Lower leg skin (tissue), 4 donors: ENCODE measurements at regions not wholly inside any gene's neighbourhood (a gene's known extent, or its start where the extent isn't known, plus 50 kb on each side); places are given as distances from the start of the nearest gene placed in this dataset.
"Not testable (repeated sequence)": the region's sequence is repeated elsewhere in the genome, so short reads cannot be mapped to it uniquely, and the experiment has no call there.

Source experiments
- DNase-seq, 2 donors: peaks; one replicate each; pipeline ENCODE4 v3.0.0-alpha.2; 2019; ENCODE audit warnings: low spot score in 2 of 2
- H3K4me3 ChIP-seq: fragments of 200-600 bp; sonication (generic); 2 replicates; pipeline ENCODE4 v1.5.1; 2017; ENCODE audit warnings: mild to moderate bottlenecking, low read depth; ENCODE audit not compliant: poor library complexity, severe bottlenecking
- POLR2A ChIP-seq, 2 donors: fragments of 450-650 bp; IDR thresholded peaks; one replicate each; pipeline ENCODE4 v1.6.1; 2016 to 2017; ENCODE audit warnings: antibody characterized with exemption in 2 of 2, mild to moderate bottlenecking in 1 of 2, moderate library complexity in 1 of 2
- WGBS, 2 donors: methylation state at CpG; one replicate each; pipeline ENCODE4 v1.1.5; 2018; 5-methylcytosine and 5-hydroxymethylcytosine counted together
- intact Hi-C: fragments of 100-400 bp; cut with DNase I; formaldehyde crosslinking; loops from one replicate; pipeline ENCODE4 v1.15.0; 2023; ENCODE audit warnings: low total_unique reads
- TF ChIP-seq, protein P1 (sequence below), 3 donors: fragments of 450-650 bp; IDR thresholded peaks; one replicate each; pipeline ENCODE4 v1.5.1; 2016; ENCODE audit warnings: antibody characterized with exemption in 3 of 3, mild to moderate bottlenecking in 3 of 3, moderate library complexity in 2 of 3

DNA sequence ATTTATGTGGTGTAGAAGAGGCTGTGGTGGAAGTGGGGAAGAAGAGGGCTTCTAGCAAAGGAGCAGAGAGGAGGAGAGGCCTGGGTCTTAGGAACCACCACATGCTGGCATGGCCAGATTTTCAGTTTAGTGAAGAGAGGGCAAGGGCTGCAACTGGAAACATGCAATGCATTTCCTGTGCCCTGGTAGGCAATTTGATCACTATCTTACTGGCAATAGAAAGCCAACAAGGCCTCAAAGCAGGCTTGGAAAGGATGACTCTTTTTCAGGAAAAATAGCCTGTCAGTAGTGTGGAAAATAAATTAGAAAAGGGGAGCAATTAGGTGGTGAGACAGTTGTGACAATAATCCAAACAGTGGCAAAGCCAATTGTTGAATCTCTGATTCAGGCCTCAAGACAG, 501.9 kb upstream of the ZFP42 start:
- no peak overlapping the region for H3K4me3 ChIP-seq
- no peak for DNase-seq
- intact Hi-C loops, result no loop called here
- TF ChIP-seq, protein P1, sequence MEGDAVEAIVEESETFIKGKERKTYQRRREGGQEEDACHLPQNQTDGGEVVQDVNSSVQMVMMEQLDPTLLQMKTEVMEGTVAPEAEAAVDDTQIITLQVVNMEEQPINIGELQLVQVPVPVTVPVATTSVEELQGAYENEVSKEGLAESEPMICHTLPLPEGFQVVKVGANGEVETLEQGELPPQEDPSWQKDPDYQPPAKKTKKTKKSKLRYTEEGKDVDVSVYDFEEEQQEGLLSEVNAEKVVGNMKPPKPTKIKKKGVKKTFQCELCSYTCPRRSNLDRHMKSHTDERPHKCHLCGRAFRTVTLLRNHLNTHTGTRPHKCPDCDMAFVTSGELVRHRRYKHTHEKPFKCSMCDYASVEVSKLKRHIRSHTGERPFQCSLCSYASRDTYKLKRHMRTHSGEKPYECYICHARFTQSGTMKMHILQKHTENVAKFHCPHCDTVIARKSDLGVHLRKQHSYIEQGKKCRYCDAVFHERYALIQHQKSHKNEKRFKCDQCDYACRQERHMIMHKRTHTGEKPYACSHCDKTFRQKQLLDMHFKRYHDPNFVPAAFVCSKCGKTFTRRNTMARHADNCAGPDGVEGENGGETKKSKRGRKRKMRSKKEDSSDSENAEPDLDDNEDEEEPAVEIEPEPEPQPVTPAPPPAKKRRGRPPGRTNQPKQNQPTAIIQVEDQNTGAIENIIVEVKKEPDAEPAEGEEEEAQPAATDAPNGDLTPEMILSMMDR (IDR thresholded peaks at IDR 0.05), result no peak

DNA sequence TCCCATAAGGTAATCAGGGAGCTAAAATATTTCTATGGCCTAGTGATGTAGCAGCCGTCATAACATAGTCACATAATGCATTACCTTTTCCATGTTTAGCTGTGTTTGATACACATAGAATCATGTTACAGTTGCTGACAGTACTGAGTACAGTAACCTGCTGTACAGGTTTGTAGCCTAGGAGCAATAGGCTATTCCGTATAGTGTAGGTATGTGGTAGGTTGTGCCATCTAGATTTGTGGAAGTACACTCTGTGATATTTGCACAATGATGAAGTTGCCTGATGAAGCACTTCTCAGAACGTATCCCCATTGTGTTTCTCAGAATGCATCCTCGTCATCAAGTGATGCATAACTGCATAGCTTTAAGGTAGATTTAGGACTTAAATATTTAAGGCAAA, 495.6 kb upstream of the ZFP42 start:
- TF ChIP-seq, protein P1 (IDR thresholded peaks at IDR 0.05), result no peak
- TF ChIP-seq POLR2A (IDR thresholded peaks at IDR 0.05), result no peak
- intact Hi-C loops, result no loop called here
- no peak overlapping the region for H3K4me3 ChIP-seq
- 61 to 76% methylated on average over 4 of the region's 4 CpGs for WGBS, 2 donors
- DNase-seq, result no peak

DNA sequence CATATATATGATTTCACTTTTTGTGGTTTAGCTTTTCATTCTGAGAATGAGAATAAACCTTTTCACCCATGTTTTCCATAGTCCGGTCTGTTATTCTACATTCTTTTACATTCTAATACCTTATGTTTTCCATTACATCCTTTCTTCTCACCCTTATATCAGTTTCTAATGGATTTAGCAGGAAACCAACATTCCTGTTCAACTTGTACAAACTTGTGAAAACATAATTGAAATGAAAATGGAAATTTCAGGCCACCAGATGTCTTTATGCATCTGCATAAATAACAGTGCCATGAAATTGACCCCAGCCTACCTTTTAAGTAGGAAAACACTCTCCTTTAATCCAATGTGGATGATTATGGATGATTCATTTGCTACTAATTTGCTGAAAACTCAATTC, 494.8 kb upstream of the ZFP42 start:
- H3K4me3 ChIP-seq, result no peak overlapping the region
- TF ChIP-seq, protein P1 (IDR thresholded peaks at IDR 0.05), result no peak
- TF ChIP-seq POLR2A (IDR thresholded peaks at IDR 0.05), result no peak
- intact Hi-C loops, result no loop called here
- 79 to 83% methylated on average over 1 of the region's 1 CpG for WGBS, 2 donors
- DNase-seq, result no peak

DNA sequence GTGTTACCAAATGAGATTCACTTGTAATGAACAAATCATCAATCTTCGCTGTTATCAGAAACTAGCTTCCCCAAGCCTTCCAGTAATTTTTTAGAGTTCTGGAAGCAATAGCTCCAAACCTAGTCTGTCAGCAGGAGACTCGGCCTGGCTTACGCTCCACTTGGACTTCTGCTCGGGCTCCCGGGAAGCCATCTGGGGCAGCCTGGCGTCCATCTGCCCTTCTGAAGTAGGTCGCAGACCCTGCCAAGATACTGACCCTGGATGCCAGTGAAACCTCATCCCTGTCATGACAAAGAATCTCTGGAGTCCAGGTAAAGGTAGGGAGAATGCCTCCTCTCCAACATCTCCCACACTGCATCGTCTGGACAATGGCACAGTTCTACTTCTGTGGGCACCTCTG, 493.8 kb upstream of the ZFP42 start:
- no peak for DNase-seq
- intact Hi-C loops, result no loop called here
- no peak for TF ChIP-seq POLR2A (IDR thresholded peaks at IDR 0.05)
- TF ChIP-seq, protein P1 (IDR thresholded peaks at IDR 0.05), result no peak
- no peak overlapping the region for H3K4me3 ChIP-seq
- WGBS, 2 donors, result 83 to 88% methylated on average over 8 of the region's 8 CpGs

DNA sequence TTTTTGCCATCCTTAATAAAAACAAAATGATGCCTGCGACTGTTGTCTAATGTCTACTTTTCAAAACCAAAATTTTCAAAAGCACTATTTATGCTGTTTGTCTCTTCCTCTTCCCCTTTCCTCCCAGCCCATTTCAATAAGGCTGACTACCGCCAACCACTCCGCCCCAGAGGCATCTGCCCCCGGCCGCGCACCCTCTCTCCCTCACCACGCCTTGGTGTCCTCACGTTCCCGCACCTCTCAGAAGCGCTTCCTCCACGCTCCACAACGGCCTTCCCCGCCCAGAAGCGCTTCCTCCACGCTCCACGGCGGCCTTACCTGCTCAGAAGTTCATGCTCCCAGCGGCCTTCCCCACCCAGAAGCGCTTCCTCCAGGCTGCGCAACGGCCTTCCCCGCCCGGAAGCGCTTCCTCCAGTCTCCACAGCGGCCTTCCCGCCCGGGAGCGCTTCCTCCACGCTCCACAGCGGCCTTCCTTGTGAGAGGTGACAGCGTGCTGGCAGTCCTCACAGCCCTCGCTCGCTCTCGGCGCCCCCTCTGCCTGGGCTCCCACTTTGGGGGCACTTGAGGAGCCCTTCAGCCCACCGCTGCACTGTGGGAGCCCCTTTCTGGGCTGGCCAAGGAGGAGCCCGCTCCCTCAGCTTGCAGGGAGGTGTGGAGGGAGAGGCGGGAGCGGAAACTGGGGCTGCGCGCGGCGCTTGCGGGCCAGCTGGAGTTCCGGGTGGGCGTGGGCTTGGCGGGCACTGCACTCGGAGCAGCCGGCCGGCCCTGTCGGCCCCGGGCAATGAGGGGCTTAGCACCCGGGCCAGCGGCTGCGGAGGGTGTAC, 490.4 kb upstream of the ZFP42 start:
- WGBS, 2 donors, result 92 to 93% methylated on average over 53 of the region's 55 CpGs
- TF ChIP-seq POLR2A (IDR thresholded peaks at IDR 0.05), result no peak
- TF ChIP-seq, protein P1 (IDR thresholded peaks at IDR 0.05), result no peak

DNA sequence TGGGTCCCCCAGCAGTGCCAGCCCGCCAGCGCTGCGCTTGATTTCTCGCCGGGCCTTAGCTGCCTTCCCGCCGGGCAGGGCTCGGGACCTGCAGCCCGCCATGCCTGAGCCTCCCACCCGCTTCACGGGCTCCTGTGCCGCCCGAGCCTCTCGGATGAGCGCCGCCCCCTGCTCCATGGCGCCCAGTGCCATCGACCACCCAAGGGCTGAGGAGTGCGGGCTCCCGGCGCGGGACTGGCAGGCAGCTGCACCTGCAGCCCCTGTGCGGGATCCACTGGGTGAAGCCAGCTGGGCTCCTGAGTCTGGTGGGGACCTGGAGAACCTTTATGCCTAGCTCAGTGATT, 489.8 kb upstream of the ZFP42 start:
- 95 to 97% methylated on average over 7 to 20 of the region's 23 CpGs for WGBS, 2 donors
- H3K4me3 ChIP-seq, intact Hi-C loops, DNase-seq: not testable (repeated sequence)

More for the DNA sequence above, 490.4 kb upstream of the ZFP42 start:
- DNase-seq, result no peak
- intact Hi-C loops, result no loop called here
- H3K4me3 ChIP-seq, result no peak overlapping the region
